Small intestine (tissue), 7 donors: ENCODE measurements at regions not wholly inside any gene's neighbourhood (a gene's known extent, or its start where the extent isn't known, plus 50 kb on each side); places are given as distances from the start of the nearest gene placed in this dataset.

ENCODE experiments used
- DNase-seq, 2 donors: peaks; one replicate each; pipeline versions ENCODE4 v3.0.0 to v3.0.0-alpha.2; 2013
- FAIRE-seq: peaks from 2 replicates; lab custom pipeline; 2012; peaks lifted over from hg19 to GRCh38; lab: Jason Lieb, UNC
- H3K27ac ChIP-seq, 3 donors: one replicate each; pipeline ENCODE4 v1.5.1; 2013; ENCODE audit warnings: low read length in 2 of 3, mild to moderate bottlenecking in 2 of 3, control low read depth in 1 of 3, inconsistent platforms in 1 of 3, low read depth in 1 of 3, moderate library complexity in 1 of 3
- H3K27me3 ChIP-seq, 3 donors: one replicate each; pipeline ENCODE4 v1.6.1; 2013; ENCODE audit warnings: low read length in 3 of 3, inconsistent platforms in 1 of 3; ENCODE audit not compliant: control insufficient read depth in 3 of 3, insufficient read depth in 3 of 3
- H3K36me3 ChIP-seq, 3 donors: one replicate each; pipeline ENCODE4 v1.6.1; 2013; ENCODE audit warnings: low read length in 3 of 3, inconsistent platforms in 1 of 3, low read depth in 1 of 3, mild to moderate bottlenecking in 1 of 3, moderate library complexity in 1 of 3; ENCODE audit not compliant: control insufficient read depth in 3 of 3, insufficient read depth in 2 of 3
- H3K4me1 ChIP-seq, 3 donors: one replicate each; pipeline ENCODE4 v1.6.1; 2013; ENCODE audit warnings: low read length in 2 of 3, inconsistent platforms in 1 of 3, low read depth in 1 of 3, mild to moderate bottlenecking in 1 of 3, moderate library complexity in 1 of 3; ENCODE audit not compliant: control insufficient read depth in 3 of 3, insufficient read depth in 2 of 3
- H3K4me3 ChIP-seq, 3 donors: one replicate each; pipeline ENCODE4 v1.5.1; 2013; ENCODE audit warnings: low read length in 3 of 3, control low read depth in 1 of 3, inconsistent platforms in 1 of 3, low read depth in 1 of 3, mild to moderate bottlenecking in 1 of 3, moderate library complexity in 1 of 3
- H3K9me3 ChIP-seq, 2 donors: one replicate each; pipeline ENCODE4 v1.6.1; 2013; ENCODE audit warnings: low read depth in 1 of 2, low read length in 1 of 2; ENCODE audit not compliant: control insufficient read depth in 2 of 2, insufficient read depth in 1 of 2
- WGBS, 3 donors: extraction: QIAGEN DNeasy Blood & Tissue Kit; methylation state at CpG; one replicate each; pipeline ENCODE4 v1.1.7; 2013; 5-methylcytosine and 5-hydroxymethylcytosine counted together
- donor health status: healthy with polysubstance abuse.
- donor health status: control.
- donor health status: control.
- donor health status: Bipolar disorder and iron deficiency.
- donor health status: healthy.

GRCh38 chr2:104052356-104052755, 801.6 kb upstream of the POU3F3 start:
- H3K27ac ChIP-seq: no peak overlapping the region
- no peaks in the 10 kb centered on the region for H3K9me3 ChIP-seq
- no peak overlapping the region for H3K4me3 ChIP-seq
- H3K4me1 ChIP-seq: no peaks in the 10 kb centered on the region
- DNase-seq (no peak), FAIRE-seq (no peak)
- H3K36me3 ChIP-seq: no peaks in the 10 kb centered on the region
- 64 to 73% (median 68%) methylated on average over 5 of the region's 5 CpGs for WGBS, 3 donors
- no peaks in the 10 kb centered on the region for H3K27me3 ChIP-seq

GRCh38 chr2:104056451-104056850, 797.5 kb upstream of the POU3F3 start:
- no peaks in the 10 kb centered on the region for H3K4me1 ChIP-seq
- no peaks in the 10 kb centered on the region for H3K36me3 ChIP-seq
- no peaks in the 10 kb centered on the region for H3K27me3 ChIP-seq
- no peak overlapping the region for H3K27ac ChIP-seq
- no peak for DNase-seq
- no peak for FAIRE-seq
- 80 to 92% (median 90%) methylated on average over 1 of the region's 1 CpG for WGBS, 3 donors
- no peaks in the 10 kb centered on the region for H3K9me3 ChIP-seq
- no peak overlapping the region for H3K4me3 ChIP-seq

GRCh38 chr2:104068665-104069064, 785.2 kb upstream of the POU3F3 start:
- H3K4me1 ChIP-seq: no peaks in the 10 kb centered on the region
- no peaks in the 10 kb centered on the region for H3K36me3 ChIP-seq
- FAIRE-seq (no peak), DNase-seq (no peak)
- H3K4me3 ChIP-seq: no peak overlapping the region
- H3K9me3 ChIP-seq: no peaks in the 10 kb centered on the region
- H3K27ac ChIP-seq: no peak overlapping the region
- 62 to 84% (median 78%) methylated on average over 2 of the region's 2 CpGs for WGBS, 3 donors
- no peaks in the 10 kb centered on the region for H3K27me3 ChIP-seq

- Histone ChIP-seq H3K27me3 (no peaks in the 10 kb centered on the region), H3K36me3 (no peaks in the 10 kb centered on the region), H3K4me1 (no peaks in the 10 kb centered on the region), H3K4me3 (no peak overlapping the region), H3K9me3 (peaks cover 0 to 13% of the 10 kb centered on the region in 2 donors), H3K27ac (no peak overlapping the region)
- DNase-seq (no peak), FAIRE-seq (no peak)
- 73 to 90% (median 83%) methylated on average over 4 of the region's 4 CpGs for WGBS, 3 donors
Observed at GRCh38 chr2:104077573-104077972, 776.3 kb upstream of the POU3F3 start.

GRCh38 chr2:104078431-104079157, 775.3 kb upstream of the POU3F3 start:
- FAIRE-seq: no peak
- H3K27me3 ChIP-seq: no peaks in the 10 kb centered on the region
- H3K4me3 ChIP-seq: no peak overlapping the region
- H3K9me3 ChIP-seq: peaks cover 0 to 13% of the 10 kb centered on the region in 2 donors
- no peak overlapping the region for H3K27ac ChIP-seq
- no peak for DNase-seq
- WGBS, 3 donors: 83 to 86% (median 84%) methylated on average over 9 of the region's 9 CpGs
- no peaks in the 10 kb centered on the region for H3K36me3 ChIP-seq
- no peaks in the 10 kb centered on the region for H3K4me1 ChIP-seq

GRCh38 chr2:104088745-104089144, 765.2 kb upstream of the POU3F3 start:
- 91 to 96% (median 96%) methylated on average over 5 of the region's 5 CpGs for WGBS, 3 donors
- no peak for DNase-seq
- Histone ChIP-seq H3K27me3 (no peaks in the 10 kb centered on the region), H3K4me1 (no peaks in the 10 kb centered on the region), H3K9me3 (no peaks in the 10 kb centered on the region), H3K27ac (no peak overlapping the region), H3K36me3 (no peaks in the 10 kb centered on the region), H3K4me3 (no peak overlapping the region)
- no peak for FAIRE-seq

GRCh38 chr2:104090407-104090806, 763.5 kb upstream of the POU3F3 start:
- DNase-seq (no peak), FAIRE-seq (no peak)
- Histone ChIP-seq H3K27ac (no peak overlapping the region), H3K27me3 (no peaks in the 10 kb centered on the region), H3K4me3 (no peak overlapping the region), H3K4me1 (no peaks in the 10 kb centered on the region), H3K36me3 (no peaks in the 10 kb centered on the region), H3K9me3 (no peaks in the 10 kb centered on the region)
- 86 to 91% (median 88%) methylated on average over 6 of the region's 6 CpGs for WGBS, 3 donors

- Histone ChIP-seq H3K4me1 (no peaks in the 10 kb centered on the region), H3K27me3 (no peaks in the 10 kb centered on the region), H3K27ac (no peak overlapping the region), H3K36me3 (no peaks in the 10 kb centered on the region), H3K4me3 (no peak overlapping the region), H3K9me3 (no peaks in the 10 kb centered on the region)
- DNase-seq (no peak), FAIRE-seq (no peak)
Observed at GRCh38 chr2:104091894-104092293, 762.0 kb upstream of the POU3F3 start.

- DNase-seq (no peak), FAIRE-seq (no peak)
- Histone ChIP-seq H3K4me3 (no peak overlapping the region), H3K36me3 (no peaks in the 10 kb centered on the region), H3K27ac (no peak overlapping the region), H3K9me3 (no peaks in the 10 kb centered on the region), H3K27me3 (no peaks in the 10 kb centered on the region), H3K4me1 (no peaks in the 10 kb centered on the region)
- WGBS, 3 donors: 85 to 92% (median 88%) methylated on average over 6 of the region's 6 CpGs
Observed at GRCh38 chr2:104092886-104093285, 761.0 kb upstream of the POU3F3 start.
